ENCODE measurements at regions not wholly inside any gene's neighbourhood (a gene's known extent, or its start where the extent isn't known, plus 50 kb on each side); places are given as distances from the start of the nearest gene placed in this dataset.

GRCh38 chr6:77131426-77131825, 331.9 kb downstream of the HTR1B start:
- Histone ChIP-seq H3K9ac (ENCODE audit: low read depth in 1 of 2, low read length in 2 of 2) (no peak overlapping the region), H3K36me3 (ENCODE audit: control insufficient read depth in 4 of 4, insufficient read depth in 3 of 4, low read depth in 1 of 4, low read length in 3 of 4) (no peaks in the 10 kb centered on the region), H3K27ac (ENCODE audit: low read depth in 1 of 2, low read length in 2 of 2) (no peak overlapping the region), H3K9me3 (ENCODE audit: control insufficient read depth in 4 of 4, low read length in 3 of 4) (no peaks in the 10 kb centered on the region), H3K27me3 (ENCODE audit: control insufficient read depth in 4 of 4, insufficient read depth in 4 of 4, low read length in 3 of 4) (no peaks in the 10 kb centered on the region), H3K4me3 (ENCODE audit: low read depth in 1 of 3, low read length in 3 of 3) (no peak overlapping the region), H3K4me1 (ENCODE audit: control insufficient read depth in 4 of 4, insufficient read depth in 4 of 4, low read length in 3 of 4) (no peaks in the 10 kb centered on the region)
- DNase-seq (ENCODE audit: low spot score) = no peak
- WGBS = 87% methylated on average over 4 of the region's 4 CpGs
- no peak for TF ChIP-seq EGR1 (IDR thresholded peaks at IDR 0.05; ENCODE audit: low read depth in 2 of 2)
- no peak for TF ChIP-seq RXRA (IDR thresholded peaks at IDR 0.05)
- TF ChIP-seq ZBTB33 (IDR thresholded peaks at IDR 0.05) = no peak
- no peak for TF ChIP-seq HNF4G (IDR thresholded peaks at IDR 0.05)
- TF ChIP-seq SP1 (IDR thresholded peaks at IDR 0.05) = no peak
- no peak for TF ChIP-seq GABPA (IDR thresholded peaks at IDR 0.05 in 1 of 2, conservative IDR thresholded peaks at IDR 0.05 in 1 of 2)
- TF ChIP-seq NR2F2 (IDR thresholded peaks at IDR 0.05) = no peak
- TF ChIP-seq FOXA1 (IDR thresholded peaks at IDR 0.05) = no peak
- no peak for TF ChIP-seq ATF3 (IDR thresholded peaks at IDR 0.05)
- no peak for TF ChIP-seq YY1 (IDR thresholded peaks at IDR 0.05)
- no peak for TF ChIP-seq RAD21 (IDR thresholded peaks at IDR 0.05)
- TF ChIP-seq CTCF (IDR thresholded peaks at IDR 0.05; ENCODE audit: low read depth, low read length, missing input control) = no peak
- no peak for TF ChIP-seq HNF4A (conservative IDR thresholded peaks at IDR 0.05)
- TF ChIP-seq FOXA2 (IDR thresholded peaks at IDR 0.05) = no peak
- no peak for TF ChIP-seq JUND (IDR thresholded peaks at IDR 0.05)

- Histone ChIP-seq H3K27me3 (ENCODE audit: control insufficient read depth in 4 of 4, insufficient read depth in 4 of 4, low read length in 3 of 4) (no peaks in the 10 kb centered on the region), H3K9me3 (ENCODE audit: control insufficient read depth in 4 of 4, low read length in 3 of 4) (no peaks in the 10 kb centered on the region), H3K27ac (ENCODE audit: low read depth in 1 of 2, low read length in 2 of 2) (no peak overlapping the region), H3K4me1 (ENCODE audit: control insufficient read depth in 4 of 4, insufficient read depth in 4 of 4, low read length in 3 of 4) (no peaks in the 10 kb centered on the region), H3K9ac (ENCODE audit: low read depth in 1 of 2, low read length in 2 of 2) (no peak overlapping the region), H3K4me3 (ENCODE audit: low read depth in 1 of 3, low read length in 3 of 3) (no peak overlapping the region), H3K36me3 (ENCODE audit: control insufficient read depth in 4 of 4, insufficient read depth in 3 of 4, low read depth in 1 of 4, low read length in 3 of 4) (no peaks in the 10 kb centered on the region)
- 87% methylated on average over 1 of the region's 1 CpG for WGBS
- TF ChIP-seq HNF4A (conservative IDR thresholded peaks at IDR 0.05) (peak in 1 of 2 donors; percentile 5), EGR1 (IDR thresholded peaks at IDR 0.05; ENCODE audit: low read depth in 2 of 2) (no peak), FOXA2 (IDR thresholded peaks at IDR 0.05) (no peak), MAX (IDR thresholded peaks at IDR 0.05) (no peak), CTCF (IDR thresholded peaks at IDR 0.05; ENCODE audit: low read depth, low read length, missing input control) (peak; percentile 30), RXRA (IDR thresholded peaks at IDR 0.05) (no peak), YY1 (IDR thresholded peaks at IDR 0.05) (no peak), RAD21 (IDR thresholded peaks at IDR 0.05) (peak; percentile 60 to 74), REST (IDR thresholded peaks at IDR 0.05) (no peak), NR2F2 (IDR thresholded peaks at IDR 0.05) (no peak), SP1 (IDR thresholded peaks at IDR 0.05) (no peak), ZBTB33 (IDR thresholded peaks at IDR 0.05) (no peak)
- DNase-seq (ENCODE audit: low spot score) = no peak
These were observed 338.7 kb downstream of the HTR1B start for GRCh38 chr6:77124604-77125003.

Data from liver (tissue), 8 donors.